NCI-H2227 treated with DMSO at 0.1 percent for 48 hours (cell line): ENCODE measurements at regions not wholly inside any gene's neighbourhood (a gene's known extent, or its start where the extent isn't known, plus 50 kb on each side); places are given as distances from the start of the nearest gene placed in this dataset.
A peak's percentile ranks its signal among the peaks of the same experiment; 100 is the strongest.
"Not testable (repeated sequence)": the region's sequence is repeated elsewhere in the genome, so short reads cannot be mapped to it uniquely, and the experiment has no call there.

Experiments
- DNase-seq: peaks from one replicate; lab custom pipeline; 2025; lab: John Stamatoyannopoulos, UW

GRCh38 chr13:63546524-63546923, 2130.9 kb upstream of the PCDH20 start:
- DNase-seq, result no peak

GRCh38 chr13:63542770-63543169, 2127.1 kb upstream of the PCDH20 start:
- no peak for DNase-seq

GRCh38 chr13:63541336-63541735, 2125.7 kb upstream of the PCDH20 start:
- no peak for DNase-seq

GRCh38 chr13:63540061-63540460, 2124.4 kb upstream of the PCDH20 start:
- DNase-seq, result no peak

- DNase-seq, result peak; percentile 27
Measured at GRCh38 chr13:63517371-63517770, 2101.7 kb upstream of the PCDH20 start.

- DNase-seq, result no peak
Measured at GRCh38 chr13:63516124-63516523, 2100.5 kb upstream of the PCDH20 start.

GRCh38 chr13:63514886-63515285, 2099.2 kb upstream of the PCDH20 start:
- DNase-seq, result no peak

GRCh38 chr13:63512095-63512494, 2096.4 kb upstream of the PCDH20 start:
- no peak for DNase-seq

- DNase-seq, result no peak
Measured at GRCh38 chr13:63501702-63502101, 2086.1 kb upstream of the PCDH20 start.

- no peak for DNase-seq
Measured at GRCh38 chr13:63497601-63498000, 2082.0 kb upstream of the PCDH20 start.

GRCh38 chr13:63492604-63493003, 2077.0 kb upstream of the PCDH20 start:
- no peak for DNase-seq

- no peak for DNase-seq
Measured at GRCh38 chr13:63490149-63490548, 2074.5 kb upstream of the PCDH20 start.

- DNase-seq, result no peak
Measured at GRCh38 chr13:63481334-63481733, 2065.7 kb upstream of the PCDH20 start.

GRCh38 chr13:63472711-63473110, 2057.1 kb upstream of the PCDH20 start:
- DNase-seq, result no peak

GRCh38 chr13:63463782-63464610, 2048.3 kb upstream of the PCDH20 start:
- DNase-seq, result no peak

- DNase-seq, result no peak
Measured at GRCh38 chr13:63460462-63461090, 2044.9 kb upstream of the PCDH20 start.

GRCh38 chr13:63457186-63457585, 2041.5 kb upstream of the PCDH20 start:
- no peak for DNase-seq

GRCh38 chr13:63455938-63456337, 2040.3 kb upstream of the PCDH20 start:
- DNase-seq, result no peak

GRCh38 chr13:63449550-63449949, 2033.9 kb upstream of the PCDH20 start:
- no peak for DNase-seq

- DNase-seq, result no peak
Measured at GRCh38 chr13:63448692-63449091, 2033.0 kb upstream of the PCDH20 start.

- DNase-seq, result no peak
Measured at GRCh38 chr13:63446329-63446728, 2030.7 kb upstream of the PCDH20 start.

- DNase-seq, result not testable (repeated sequence)
Measured at GRCh38 chr13:63444225-63444624, 2028.6 kb upstream of the PCDH20 start.

GRCh38 chr13:63438951-63439350, 2023.3 kb upstream of the PCDH20 start:
- DNase-seq, result no peak

- DNase-seq, result no peak
Measured at GRCh38 chr13:63436325-63436668, 2020.6 kb upstream of the PCDH20 start.
